ENCODE measurements at regions not wholly inside any gene's neighbourhood (a gene's known extent, or its start where the extent isn't known, plus 50 kb on each side); places are given as distances from the start of the nearest gene placed in this dataset.

- TF ChIP-seq PHB (CRISPR knock-in tag; IDR thresholded peaks at IDR 0.05) (no peak), SREBF2 (CRISPR knock-in tag; IDR thresholded peaks at IDR 0.05) (no peak), GATAD2B (IDR thresholded peaks at IDR 0.05; ENCODE audit: borderline replicate concordance) (no peak), ELF1 (tag; IDR thresholded peaks at IDR 0.05) (no peak), DMBX1 (CRISPR knock-in tag; IDR thresholded peaks at IDR 0.05; ENCODE audit: borderline replicate concordance) (no peak), RFX5 (IDR thresholded peaks at IDR 0.05; ENCODE audit: low read depth, low read length) (no peak)
Measured at GRCh38 chr6:120410586-120410985, 923.7 kb downstream of the TBC1D32 start.
